PC-9 (cell line): ENCODE measurements at regions not wholly inside any gene's neighbourhood (a gene's known extent, or its start where the extent isn't known, plus 50 kb on each side); places are given as distances from the start of the nearest gene placed in this dataset.

Experiments used
- CTCF ChIP-seq: fragments of 200-600 bp; sonication (generic); conservative IDR thresholded peaks from 2 replicates; pipeline ENCODE4 v1.6.1; 2017; ENCODE audit warnings: mixed run types, antibody characterized with exemption, mild to moderate bottlenecking, moderate library complexity
- EZH2 ChIP-seq: fragments of 200-600 bp; sonication (generic); IDR thresholded peaks from 2 replicates; pipeline ENCODE4 v1.8.0; 2017; ENCODE audit warnings: antibody characterized with exemption, low read depth

GRCh38 chr4:30836231-30836630, 116.1 kb downstream of the PCDH7 start:
- no peak for TF ChIP-seq CTCF
- TF ChIP-seq EZH2, result no peak
